Neural cell (in vitro differentiated cells): ENCODE measurements at regions not wholly inside any gene's neighbourhood (a gene's known extent, or its start where the extent isn't known, plus 50 kb on each side); places are given as distances from the start of the nearest gene placed in this dataset.

Source experiments
- H2AFZ ChIP-seq: fragments of 200-600, 300-800 bp; sonication (generic), shearing (Covaris generic); 2 replicates; pipeline ENCODE4 v1.6.0; 2014; ENCODE audit warnings: low read depth, mild to moderate bottlenecking, antibody characterized with exemption, low read length, moderate library complexity
- H3F3A ChIP-seq: fragments of 200-600 bp; shearing (Covaris generic); 2 replicates; pipeline ENCODE4 v1.6.1; 2016; ENCODE audit warnings: mild to moderate bottlenecking, moderate library complexity, mixed read lengths, antibody characterized with exemption, low read length; ENCODE audit not compliant: insufficient read depth, poor library complexity, severe bottlenecking
- H3K27ac ChIP-seq: fragments of 200-600, 300-800 bp; sonication (generic), shearing (Covaris generic); 2 replicates; pipeline ENCODE4 v1.5.1; 2014; ENCODE audit warnings: mild to moderate bottlenecking, low read length, moderate library complexity
- H3K27me3 ChIP-seq: fragments of 300-800, 200-600 bp; sonication (generic), shearing (Covaris generic); 2 replicates; pipeline ENCODE4 v1.6.0; 2014; ENCODE audit warnings: mild to moderate bottlenecking, low read depth, low read length, moderate library complexity; ENCODE audit not compliant: insufficient read depth
- H3K36me3 ChIP-seq: fragments of 300-800, 200-600 bp; sonication (generic), shearing (Covaris generic); 2 replicates; pipeline ENCODE4 v1.5.1; 2014; ENCODE audit warnings: mild to moderate bottlenecking, antibody characterized with exemption, low read length, moderate library complexity; ENCODE audit not compliant: insufficient read depth
- H3K4me2 ChIP-seq: fragments of 300-800, 200-600 bp; sonication (generic), shearing (Covaris generic); 2 replicates; pipeline ENCODE4 v1.6.0; 2014; ENCODE audit warnings: mild to moderate bottlenecking, low read length
- H3K4me3 ChIP-seq: fragments of 300-800, 200-600 bp; sonication (generic), shearing (Covaris generic); 2 replicates; pipeline ENCODE4 v1.5.1; 2014; ENCODE audit warnings: mild to moderate bottlenecking, low read length, moderate library complexity
- H3K79me2 ChIP-seq: fragments of 200-600 bp; shearing (Covaris generic); replicated peaks from 2 replicates; pipeline ENCODE4 v1.6.0; 2014; ENCODE audit warnings: mild to moderate bottlenecking, low read length, moderate library complexity; ENCODE audit not compliant: insufficient read depth
- H3K9ac ChIP-seq: fragments of 300-800, 200-600 bp; sonication (generic), shearing (Covaris generic); 2 replicates; pipeline ENCODE4 v1.6.1; 2016; ENCODE audit warnings: mild to moderate bottlenecking, low read length, mixed read lengths
- H3K9me2 ChIP-seq: fragments of 200-600 bp; shearing (Covaris generic); 2 replicates; pipeline ENCODE4 v1.6.1; 2016; ENCODE audit warnings: mild to moderate bottlenecking, low read length, mixed read lengths; ENCODE audit not compliant: insufficient read depth
- H3K9me3 ChIP-seq: fragments of 200-600, 300-800 bp; sonication (generic), shearing (Covaris generic); 2 replicates; pipeline ENCODE4 v1.6.1; 2016; ENCODE audit warnings: mild to moderate bottlenecking, mixed run types, low read length, moderate library complexity, mixed read lengths
- H4K20me1 ChIP-seq: fragments of 200-600 bp; shearing (Covaris generic); 2 replicates; pipeline ENCODE4 v1.6.1; 2016; ENCODE audit warnings: mild to moderate bottlenecking, mixed run types; ENCODE audit not compliant: insufficient read depth
- CTCF ChIP-seq: fragments of 450-650 bp; IDR thresholded peaks from 2 replicates; pipeline ENCODE4 v1.5.1; 2014; ENCODE audit warnings: antibody characterized with exemption, mild to moderate bottlenecking, moderate library complexity; ENCODE audit not compliant: poor library complexity, severe bottlenecking
- EP300 ChIP-seq: fragments of 450-650 bp; conservative IDR thresholded peaks from 2 replicates; pipeline ENCODE4 v1.6.1; 2014; ENCODE audit warnings: antibody characterized with exemption, mild to moderate bottlenecking, moderate library complexity; ENCODE audit not compliant: poor library complexity, severe bottlenecking
- EZH2 ChIP-seq: fragments of 200-600, 300-800 bp; shearing (Covaris generic), sonication (generic); IDR thresholded peaks from 2 replicates; pipeline ENCODE4 v1.6.1; 2014; ENCODE audit warnings: antibody characterized with exemption, low read length, borderline replicate concordance, mild to moderate bottlenecking; ENCODE audit not compliant: insufficient read depth, poor library complexity, severe bottlenecking
- MXI1 ChIP-seq: fragments of 450-650 bp; conservative IDR thresholded peaks from 2 replicates; pipeline ENCODE4 v1.6.1; 2014; ENCODE audit warnings: antibody characterized with exemption, mild to moderate bottlenecking; ENCODE audit not compliant: poor library complexity, severe bottlenecking
- POLR2AphosphoS5 ChIP-seq: IDR thresholded peaks from 2 replicates; pipeline ENCODE4 v1.6.1; 2012
- RAD21 ChIP-seq: fragments of 450-650 bp; conservative IDR thresholded peaks from 2 replicates; pipeline ENCODE4 v1.6.1; 2014; ENCODE audit warnings: antibody characterized with exemption, mild to moderate bottlenecking, moderate library complexity
- SMC3 ChIP-seq: fragments of 450-650 bp; conservative IDR thresholded peaks from 2 replicates; pipeline ENCODE4 v1.6.1; 2014; ENCODE audit warnings: antibody characterized with exemption, mild to moderate bottlenecking, moderate library complexity; ENCODE audit not compliant: poor library complexity
- TAF1 ChIP-seq: IDR thresholded peaks from 2 replicates; pipeline ENCODE4 v1.6.1; 2012; ENCODE audit warnings: low read depth
- TF ChIP-seq, protein P1 (sequence below): IDR thresholded peaks from 2 replicates; pipeline ENCODE4 v1.6.1; 2012; ENCODE audit warnings: borderline replicate concordance

GRCh38 chr2:145065342-145065741 is 545.4 kb upstream of the ZEB2 start:
- Histone ChIP-seq H3K9me2 (no peaks in the 10 kb centered on the region), H2AFZ (no peak overlapping the region), H3K4me3 (no peak overlapping the region), H3K36me3 (no peaks in the 10 kb centered on the region), H3K9ac (no peak overlapping the region), H3K79me2 (no peaks in the 10 kb centered on the region), H4K20me1 (no peaks in the 10 kb centered on the region), H3K4me2 (no peak overlapping the region), H3F3A (no peaks in the 10 kb centered on the region), H3K27me3 (no peaks in the 10 kb centered on the region), H3K9me3 (no peaks in the 10 kb centered on the region), H3K27ac (no peak overlapping the region)
- TF ChIP-seq RAD21 (no peak), MXI1 (no peak), EP300 (no peak), CTCF (no peak), POLR2AphosphoS5 (no peak), EZH2 (no peak), TAF1 (no peak), SMC3 (no peak)
- TF ChIP-seq, protein P1, sequence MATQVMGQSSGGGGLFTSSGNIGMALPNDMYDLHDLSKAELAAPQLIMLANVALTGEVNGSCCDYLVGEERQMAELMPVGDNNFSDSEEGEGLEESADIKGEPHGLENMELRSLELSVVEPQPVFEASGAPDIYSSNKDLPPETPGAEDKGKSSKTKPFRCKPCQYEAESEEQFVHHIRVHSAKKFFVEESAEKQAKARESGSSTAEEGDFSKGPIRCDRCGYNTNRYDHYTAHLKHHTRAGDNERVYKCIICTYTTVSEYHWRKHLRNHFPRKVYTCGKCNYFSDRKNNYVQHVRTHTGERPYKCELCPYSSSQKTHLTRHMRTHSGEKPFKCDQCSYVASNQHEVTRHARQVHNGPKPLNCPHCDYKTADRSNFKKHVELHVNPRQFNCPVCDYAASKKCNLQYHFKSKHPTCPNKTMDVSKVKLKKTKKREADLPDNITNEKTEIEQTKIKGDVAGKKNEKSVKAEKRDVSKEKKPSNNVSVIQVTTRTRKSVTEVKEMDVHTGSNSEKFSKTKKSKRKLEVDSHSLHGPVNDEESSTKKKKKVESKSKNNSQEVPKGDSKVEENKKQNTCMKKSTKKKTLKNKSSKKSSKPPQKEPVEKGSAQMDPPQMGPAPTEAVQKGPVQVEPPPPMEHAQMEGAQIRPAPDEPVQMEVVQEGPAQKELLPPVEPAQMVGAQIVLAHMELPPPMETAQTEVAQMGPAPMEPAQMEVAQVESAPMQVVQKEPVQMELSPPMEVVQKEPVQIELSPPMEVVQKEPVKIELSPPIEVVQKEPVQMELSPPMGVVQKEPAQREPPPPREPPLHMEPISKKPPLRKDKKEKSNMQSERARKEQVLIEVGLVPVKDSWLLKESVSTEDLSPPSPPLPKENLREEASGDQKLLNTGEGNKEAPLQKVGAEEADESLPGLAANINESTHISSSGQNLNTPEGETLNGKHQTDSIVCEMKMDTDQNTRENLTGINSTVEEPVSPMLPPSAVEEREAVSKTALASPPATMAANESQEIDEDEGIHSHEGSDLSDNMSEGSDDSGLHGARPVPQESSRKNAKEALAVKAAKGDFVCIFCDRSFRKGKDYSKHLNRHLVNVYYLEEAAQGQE: no peak

- H3K4me3 ChIP-seq: no peak overlapping the region
- H3K4me2 ChIP-seq: no peak overlapping the region
- H3K27ac ChIP-seq: no peak overlapping the region
- H3K9me2 ChIP-seq: no peaks in the 10 kb centered on the region
- H3K27me3 ChIP-seq: no peaks in the 10 kb centered on the region
- TF ChIP-seq TAF1: no peak
- no peak for TF ChIP-seq SMC3
- no peak for TF ChIP-seq POLR2AphosphoS5
- no peak for TF ChIP-seq MXI1
- no peak for TF ChIP-seq RAD21
- no peak for TF ChIP-seq EZH2
- H3K36me3 ChIP-seq: no peaks in the 10 kb centered on the region
- H3K79me2 ChIP-seq: no peaks in the 10 kb centered on the region
- no peak overlapping the region for H3K9ac ChIP-seq
- no peaks in the 10 kb centered on the region for H3F3A ChIP-seq
- no peak overlapping the region for H2AFZ ChIP-seq
- no peaks in the 10 kb centered on the region for H4K20me1 ChIP-seq
- H3K9me3 ChIP-seq: no peaks in the 10 kb centered on the region
Measured at GRCh38 chr2:145064511-145064910, 544.6 kb upstream of the ZEB2 start.

DNA sequence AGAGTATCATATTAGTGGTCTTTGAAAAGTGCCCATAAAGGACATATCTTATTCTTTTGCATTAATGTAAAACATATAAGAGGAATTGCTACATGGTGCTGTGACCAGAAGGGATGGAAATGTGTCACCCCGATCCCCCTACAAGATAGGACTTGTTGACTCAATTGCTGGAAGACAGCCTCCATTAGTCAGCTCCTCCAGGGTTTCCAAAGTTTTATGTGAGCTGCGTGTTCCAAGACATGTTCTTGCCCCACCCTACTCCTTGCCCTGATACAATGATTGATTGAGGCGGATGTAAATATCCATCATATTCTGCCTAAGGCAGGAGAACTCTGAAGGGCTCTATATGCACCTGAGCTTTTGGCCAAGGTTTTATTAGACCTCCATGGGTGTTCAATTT is 541.0 kb upstream of the ZEB2 start:
- Histone ChIP-seq H3F3A (no peaks in the 10 kb centered on the region), H3K27ac (no peak overlapping the region), H3K9me3 (no peaks in the 10 kb centered on the region), H3K79me2 (no peaks in the 10 kb centered on the region), H3K27me3 (no peaks in the 10 kb centered on the region), H3K4me3 (no peak overlapping the region), H3K9me2 (no peaks in the 10 kb centered on the region), H2AFZ (no peak overlapping the region), H4K20me1 (no peaks in the 10 kb centered on the region), H3K4me2 (no peak overlapping the region), H3K9ac (no peak overlapping the region), H3K36me3 (no peaks in the 10 kb centered on the region)
- TF ChIP-seq MXI1 (no peak), TAF1 (no peak), POLR2AphosphoS5 (no peak), RAD21 (no peak), EP300 (no peak), CTCF (no peak), EZH2 (no peak), SMC3 (no peak)
- TF ChIP-seq, protein P1: no peak
